Spleen (tissue), 11 donors: ENCODE measurements at regions not wholly inside any gene's neighbourhood (a gene's known extent, or its start where the extent isn't known, plus 50 kb on each side); places are given as distances from the start of the nearest gene placed in this dataset.

Source experiments
- DNase-seq: peaks from one replicate; pipeline ENCODE4 v3.0.0-alpha.2; 2020
- H3K27ac ChIP-seq, 8 donors: fragments of 200-600 bp; sonication (generic) in 7 of 8; 1 replicate in 4 of 8; 2 replicates in 4 of 8; pipeline versions ENCODE4 v1.5.0 to v1.8.0; 2016 to 2021; ENCODE audit warnings: inconsistent platforms in 4 of 8, mild to moderate bottlenecking in 4 of 8, moderate library complexity in 1 of 8
- H3K27me3 ChIP-seq, 7 donors: fragments of 200-600 bp; sonication (generic) in 6 of 7; replicated peaks in 1 of 7; 1 replicate in 4 of 7; 2 replicates in 3 of 7; pipeline versions ENCODE4 v1.5.0 to v1.8.0; 2016 to 2021; ENCODE audit warnings: inconsistent platforms in 3 of 7, mild to moderate bottlenecking in 1 of 7
- H3K36me3 ChIP-seq, 6 donors: fragments of 200-600 bp; sonication (generic) in 5 of 6; 1 replicate in 4 of 6; 2 replicates in 2 of 6; pipeline versions ENCODE4 v1.5.0 to v1.8.0; 2016 to 2021; ENCODE audit warnings: inconsistent platforms in 2 of 6
- H3K4me1 ChIP-seq, 6 donors: fragments of 200-600 bp; sonication (generic) in 5 of 6; 1 replicate in 3 of 6; 2 replicates in 3 of 6; pipeline versions ENCODE4 v1.5.0 to v1.8.0; 2016 to 2021; ENCODE audit warnings: inconsistent platforms in 3 of 6
- H3K4me3 ChIP-seq, 8 donors: fragments of 200-600 bp; sonication (generic) in 7 of 8; 1 replicate in 4 of 8; 2 replicates in 4 of 8; pipeline versions ENCODE4 v1.5.0 to v1.8.0; 2016 to 2021; ENCODE audit warnings: inconsistent platforms in 4 of 8, mild to moderate bottlenecking in 4 of 8, moderate library complexity in 2 of 8
- H3K9me3 ChIP-seq, 8 donors: fragments of 200-600 bp; sonication (generic) in 7 of 8; 1 replicate in 4 of 8; 2 replicates in 4 of 8; pipeline versions ENCODE4 v1.5.0 to v1.8.0; 2016 to 2021; ENCODE audit warnings: inconsistent platforms in 4 of 8
- POLR2A ChIP-seq, 3 donors: fragments of 450-650 bp; IDR thresholded peaks; one replicate each; pipeline ENCODE4 v1.5.1; 2017; ENCODE audit warnings: antibody characterized with exemption in 3 of 3, mild to moderate bottlenecking in 1 of 3
- POLR2AphosphoS5 ChIP-seq, 3 donors: sonication (generic); formaldehyde crosslinking; IDR thresholded peaks; one replicate each; pipeline ENCODE4 v1.5.1; 2017; ENCODE audit warnings: antibody characterized with exemption in 3 of 3
- WGBS, 5 donors: extraction: QIAGEN DNeasy Blood & Tissue Kit in 3 of 5; methylation state at CpG; one replicate each; pipeline versions ENCODE4 v1.1.5 to v1.1.7; 2013 to 2018; 5-methylcytosine and 5-hydroxymethylcytosine counted together
- intact Hi-C: fragments of 100-400 bp; cut with DNase I; formaldehyde crosslinking; loops from one replicate; pipeline ENCODE4 v1.15.0; 2023; ENCODE audit warnings: low total_unique reads
- TF ChIP-seq, protein P1 (sequence below), 11 experiments: fragments of 200-600 bp in 7 of 11; fragments of 450-650 bp in 4 of 11; sonication (generic) in 4 of 11; IDR thresholded peaks in 8 of 11; conservative IDR thresholded peaks in 3 of 11; 1 replicate in 7 of 11; 2 replicates in 4 of 11; pipeline versions ENCODE4 v1.4.0 to v1.8.0; 2016 to 2021; ENCODE audit warnings: antibody characterized with exemption in 11 of 11, inconsistent platforms in 4 of 11, mild to moderate bottlenecking in 1 of 11
- donor health status: healthy with polysubstance abuse.
- donor health status: DM: no; HTN: no; CAD: no; lungs with moderate emphysema.
- donor health status: DM: no; HTN: no; CAD: no.
- donor health status: Bipolar disorder and iron deficiency.
- donor health status: healthy.
- donor health status: DM: no; HTN: no; CAD: no.
- donor health status: DM: yes; HTN: yes; CAD: no.

DNA sequence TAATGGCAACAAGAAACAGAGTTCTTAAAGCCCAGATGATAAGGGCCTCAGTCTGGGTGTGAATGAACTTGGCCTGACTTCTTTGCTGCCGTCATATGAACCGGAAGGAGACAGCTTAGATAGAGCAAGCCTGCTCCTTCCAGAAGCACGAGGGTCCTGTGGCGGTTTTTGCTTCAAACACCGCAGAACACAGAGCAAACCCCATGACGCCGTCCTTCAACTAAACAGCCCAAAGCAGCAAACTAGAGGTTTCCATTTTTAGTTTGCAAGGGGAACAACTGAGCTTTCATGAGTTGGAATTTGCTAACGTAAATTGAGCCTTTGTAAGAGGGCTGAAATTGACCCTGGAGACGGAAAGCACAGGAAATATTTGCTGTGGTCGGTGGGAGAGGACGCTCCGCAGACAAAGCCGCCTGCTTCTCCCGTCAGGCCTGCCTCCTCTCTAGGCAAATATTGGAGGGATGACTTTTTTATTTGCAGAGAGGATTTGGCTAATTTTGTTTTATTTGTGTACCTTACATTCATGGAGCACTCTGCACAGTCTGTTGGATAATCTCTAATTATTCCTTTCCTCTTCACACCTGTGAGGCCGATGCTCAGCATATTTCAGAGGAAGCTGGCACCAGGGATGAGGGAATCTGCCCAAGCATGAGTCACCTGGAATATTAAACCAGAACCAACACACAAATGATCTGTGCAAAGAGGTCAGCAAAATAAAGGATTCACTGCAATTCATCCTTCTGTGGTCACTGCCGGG lies 134.0 kb upstream of the NCK2 start:
- 78 to 90% (median 87%) methylated on average over 16 of the region's 16 CpGs for WGBS, 5 donors
- DNase-seq: no peak
- Histone ChIP-seq H3K27ac (peak overlapping the region in 4 of 8 donors; percentile 4 to 64 (median 60)), H3K36me3 (no peaks in the 10 kb centered on the region), H3K9me3 (no peaks in the 10 kb centered on the region), H3K4me3 (no peak overlapping the region), H3K4me1 (peaks cover 0 to 9% (median 0%) of the 10 kb centered on the region in 6 donors), H3K27me3 (no peaks in the 10 kb centered on the region)
- intact Hi-C loops: no loop called here
- TF ChIP-seq, protein P1, sequence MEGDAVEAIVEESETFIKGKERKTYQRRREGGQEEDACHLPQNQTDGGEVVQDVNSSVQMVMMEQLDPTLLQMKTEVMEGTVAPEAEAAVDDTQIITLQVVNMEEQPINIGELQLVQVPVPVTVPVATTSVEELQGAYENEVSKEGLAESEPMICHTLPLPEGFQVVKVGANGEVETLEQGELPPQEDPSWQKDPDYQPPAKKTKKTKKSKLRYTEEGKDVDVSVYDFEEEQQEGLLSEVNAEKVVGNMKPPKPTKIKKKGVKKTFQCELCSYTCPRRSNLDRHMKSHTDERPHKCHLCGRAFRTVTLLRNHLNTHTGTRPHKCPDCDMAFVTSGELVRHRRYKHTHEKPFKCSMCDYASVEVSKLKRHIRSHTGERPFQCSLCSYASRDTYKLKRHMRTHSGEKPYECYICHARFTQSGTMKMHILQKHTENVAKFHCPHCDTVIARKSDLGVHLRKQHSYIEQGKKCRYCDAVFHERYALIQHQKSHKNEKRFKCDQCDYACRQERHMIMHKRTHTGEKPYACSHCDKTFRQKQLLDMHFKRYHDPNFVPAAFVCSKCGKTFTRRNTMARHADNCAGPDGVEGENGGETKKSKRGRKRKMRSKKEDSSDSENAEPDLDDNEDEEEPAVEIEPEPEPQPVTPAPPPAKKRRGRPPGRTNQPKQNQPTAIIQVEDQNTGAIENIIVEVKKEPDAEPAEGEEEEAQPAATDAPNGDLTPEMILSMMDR (IDR thresholded peaks at IDR 0.05 in 8 of 11, conservative IDR thresholded peaks at IDR 0.05 in 3 of 11): no peak
- TF ChIP-seq POLR2A (IDR thresholded peaks at IDR 0.05) (no peak), POLR2AphosphoS5 (IDR thresholded peaks at IDR 0.05) (no peak)

DNA sequence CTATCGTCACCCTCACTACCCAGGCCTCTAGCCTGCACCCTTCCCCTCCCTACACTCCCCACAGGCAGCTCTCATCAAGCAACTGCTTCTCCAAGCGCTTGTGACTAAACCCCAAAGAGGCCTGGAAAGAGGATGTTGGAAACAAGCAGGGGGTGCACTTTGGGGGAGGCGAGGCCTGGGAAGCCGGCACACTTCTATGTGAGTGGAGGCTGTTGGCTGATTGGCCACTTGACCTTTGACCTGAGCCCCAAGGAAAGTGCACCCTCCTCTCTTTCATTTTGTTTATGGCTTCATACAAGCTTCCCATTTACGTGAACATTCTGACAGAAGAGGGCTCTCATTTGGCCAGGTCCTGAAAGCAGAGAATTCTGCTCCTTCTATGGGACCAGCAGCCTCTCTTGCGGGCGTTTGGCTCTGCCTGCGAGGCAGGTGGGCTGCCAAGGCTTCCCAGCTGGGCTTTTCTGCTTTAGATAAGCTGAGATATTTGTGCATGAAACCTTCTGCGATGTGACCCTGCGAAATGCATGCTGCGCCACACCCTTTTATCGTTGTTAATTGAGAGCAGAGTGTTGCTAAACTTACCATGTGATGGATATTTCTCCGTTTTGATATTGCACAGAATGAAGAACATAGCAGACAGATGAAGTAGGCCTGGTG lies 134.8 kb upstream of the NCK2 start:
- 74 to 89% (median 83%) methylated on average over 13 of the region's 13 CpGs for WGBS, 5 donors
- DNase-seq: no peak

DNA sequence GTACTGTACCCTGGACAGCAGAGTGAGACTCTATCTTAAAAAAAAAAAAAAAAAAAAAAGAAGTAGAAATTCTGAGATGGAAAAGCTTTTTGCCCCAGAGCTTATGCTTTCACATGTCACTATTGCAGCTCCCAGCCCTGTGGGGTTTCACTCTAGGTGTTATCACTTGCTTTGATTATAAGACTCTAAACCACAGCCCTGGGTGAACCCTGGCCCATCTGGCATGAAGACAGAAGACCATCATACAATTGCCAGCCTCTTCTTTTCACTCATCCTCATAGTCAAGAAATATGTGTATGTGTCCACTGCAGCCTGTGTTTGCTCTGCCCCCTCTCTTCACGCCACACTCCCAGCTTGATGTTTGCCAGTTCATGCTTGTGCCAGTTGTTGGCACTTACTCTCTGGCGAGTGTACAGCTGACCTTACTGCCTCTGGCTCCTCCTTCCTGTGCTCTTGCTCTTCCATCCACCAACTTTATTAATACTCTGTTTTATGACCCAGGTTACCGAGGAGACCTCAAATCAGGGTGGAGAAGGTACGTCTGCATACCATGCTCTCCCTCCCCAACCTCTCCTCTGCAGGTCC lies 136.7 kb upstream of the NCK2 start:
- TF ChIP-seq POLR2A (IDR thresholded peaks at IDR 0.05) (no peak), POLR2AphosphoS5 (IDR thresholded peaks at IDR 0.05) (no peak)
- H3K9me3 ChIP-seq: no peaks in the 10 kb centered on the region
- peaks cover 0 to 18% (median 2%) of the 10 kb centered on the region in 6 donors for H3K4me1 ChIP-seq
- H3K36me3 ChIP-seq: no peaks in the 10 kb centered on the region
- WGBS, 5 donors: 75 to 89% (median 86%) methylated on average over 4 of the region's 4 CpGs
- intact Hi-C loops: no loop called here
- no peak overlapping the region for H3K27ac ChIP-seq
- DNase-seq: no peak
- no peaks in the 10 kb centered on the region for H3K27me3 ChIP-seq
- no peak overlapping the region for H3K4me3 ChIP-seq

More for the DNA sequence above, 134.8 kb upstream of the NCK2 start:
- no peak overlapping the region for H3K4me3 ChIP-seq
- H3K36me3 ChIP-seq: no peaks in the 10 kb centered on the region
- peaks cover 0 to 9% (median 0%) of the 10 kb centered on the region in 6 donors for H3K4me1 ChIP-seq
- intact Hi-C loops: no loop called here
- peak overlapping the region in 5 of 8 donors; percentile 41 to 65 (median 61) for H3K27ac ChIP-seq
- TF ChIP-seq POLR2A (IDR thresholded peaks at IDR 0.05) (no peak), POLR2AphosphoS5 (IDR thresholded peaks at IDR 0.05) (peak in 1 of 3 donors; percentile 52)
- no peaks in the 10 kb centered on the region for H3K27me3 ChIP-seq
- H3K9me3 ChIP-seq: no peaks in the 10 kb centered on the region

DNA sequence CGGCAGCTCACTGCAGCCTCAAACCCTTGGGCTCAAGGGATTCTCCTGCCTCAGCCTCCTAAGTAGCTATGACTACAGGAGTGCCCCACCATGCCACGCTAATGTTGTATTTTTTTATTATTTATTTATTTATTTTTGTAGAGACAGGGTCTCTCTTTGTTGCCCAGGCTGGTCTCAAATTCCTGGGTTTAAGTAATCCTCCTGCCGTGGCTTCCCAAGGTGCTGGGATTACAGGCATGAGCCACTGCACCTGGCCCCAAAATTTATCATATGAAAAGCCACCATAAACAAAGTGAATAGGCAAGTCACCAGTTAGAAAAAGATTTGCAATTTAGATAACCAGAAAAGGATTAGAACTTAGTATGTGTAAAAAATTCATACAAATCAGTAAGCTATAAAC lies 138.6 kb upstream of the NCK2 start:
- intact Hi-C loops: no loop called here
- 78 to 87% (median 86%) methylated on average over 3 of the region's 3 CpGs for WGBS, 5 donors
- DNase-seq: no peak

More for the DNA sequence above, 138.6 kb upstream of the NCK2 start:
- H3K36me3 ChIP-seq: no peaks in the 10 kb centered on the region
- H3K9me3 ChIP-seq: no peaks in the 10 kb centered on the region
- H3K27me3 ChIP-seq: no peaks in the 10 kb centered on the region
- H3K4me1 ChIP-seq: peaks cover 0 to 18% (median 2%) of the 10 kb centered on the region in 6 donors
- H3K27ac ChIP-seq: peak overlapping the region in 5 of 8 donors; percentile 36 to 69 (median 57)
- no peak for TF ChIP-seq POLR2A (IDR thresholded peaks at IDR 0.05)
- TF ChIP-seq POLR2AphosphoS5 (IDR thresholded peaks at IDR 0.05): no peak
- TF ChIP-seq, protein P1 (IDR thresholded peaks at IDR 0.05 in 8 of 11, conservative IDR thresholded peaks at IDR 0.05 in 3 of 11): no peak
- no peak overlapping the region for H3K4me3 ChIP-seq
